Muscle of leg (tissue), 3 donors: ENCODE measurements at regions not wholly inside any gene's neighbourhood (a gene's known extent, or its start where the extent isn't known, plus 50 kb on each side); places are given as distances from the start of the nearest gene placed in this dataset.

Source experiments
- DNase-seq: peaks from one replicate; pipeline ENCODE4 v3.0.0; 2013
- H3K27ac ChIP-seq: one replicate; pipeline ENCODE4 v1.5.1; 2013; ENCODE audit warnings: mild to moderate bottlenecking, low read length, control low read depth
- H3K27me3 ChIP-seq: one replicate; pipeline ENCODE4 v1.6.1; 2013; ENCODE audit warnings: low read length; ENCODE audit not compliant: control insufficient read depth, insufficient read depth
- H3K36me3 ChIP-seq: one replicate; pipeline ENCODE4 v1.6.1; 2013; ENCODE audit warnings: low read length; ENCODE audit not compliant: control insufficient read depth, insufficient read depth
- H3K4me1 ChIP-seq: one replicate; pipeline ENCODE4 v1.6.1; 2013; ENCODE audit warnings: low read length; ENCODE audit not compliant: control insufficient read depth, insufficient read depth
- H3K4me3 ChIP-seq: one replicate; pipeline ENCODE4 v1.5.1; 2013; ENCODE audit warnings: low read length, control low read depth
- H3K9me3 ChIP-seq: replicated peaks from 2 replicates; pipeline ENCODE4 v1.6.1; 2013; ENCODE audit warnings: low read depth, low read length; ENCODE audit not compliant: control insufficient read depth
- WGBS: methylation state at CpG from one replicate; pipeline ENCODE4 v1.1.5; 2013; ENCODE audit warnings: missing lambda C conversion rate; ENCODE audit not compliant: insufficient coverage; 5-methylcytosine and 5-hydroxymethylcytosine counted together

DNA sequence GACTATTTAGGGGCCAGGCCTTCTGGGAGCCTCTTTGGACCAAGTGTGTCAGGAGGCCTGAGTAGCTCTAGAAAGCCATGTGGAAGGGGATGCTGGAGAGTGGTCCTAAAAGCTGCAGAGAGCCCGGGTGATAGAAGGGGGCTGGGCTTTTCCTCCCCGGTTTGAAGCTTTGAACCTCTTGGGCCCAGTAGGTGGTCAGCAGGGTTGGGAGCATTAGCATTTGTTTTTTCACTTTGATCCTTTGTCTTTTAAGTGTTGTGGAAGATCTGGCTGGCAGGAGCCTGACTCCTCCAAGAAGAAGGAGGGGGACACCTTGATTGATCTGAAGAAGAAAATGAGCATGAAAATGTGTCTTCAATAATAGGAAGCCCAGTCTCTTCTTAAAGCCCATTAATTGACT lies 596.6 kb downstream of the INSC start:
- DNase-seq, result no peak
- no peak overlapping the region for H3K4me3 ChIP-seq
- WGBS, result 22% methylated on average over 1 of the region's 2 CpGs
- peaks cover 33% of the 10 kb centered on the region for H3K4me1 ChIP-seq
- H3K9me3 ChIP-seq, result no peaks in the 10 kb centered on the region
- H3K36me3 ChIP-seq, result no peaks in the 10 kb centered on the region
- peak overlapping the region; percentile 78 for H3K27ac ChIP-seq
- H3K27me3 ChIP-seq, result no peaks in the 10 kb centered on the region

DNA sequence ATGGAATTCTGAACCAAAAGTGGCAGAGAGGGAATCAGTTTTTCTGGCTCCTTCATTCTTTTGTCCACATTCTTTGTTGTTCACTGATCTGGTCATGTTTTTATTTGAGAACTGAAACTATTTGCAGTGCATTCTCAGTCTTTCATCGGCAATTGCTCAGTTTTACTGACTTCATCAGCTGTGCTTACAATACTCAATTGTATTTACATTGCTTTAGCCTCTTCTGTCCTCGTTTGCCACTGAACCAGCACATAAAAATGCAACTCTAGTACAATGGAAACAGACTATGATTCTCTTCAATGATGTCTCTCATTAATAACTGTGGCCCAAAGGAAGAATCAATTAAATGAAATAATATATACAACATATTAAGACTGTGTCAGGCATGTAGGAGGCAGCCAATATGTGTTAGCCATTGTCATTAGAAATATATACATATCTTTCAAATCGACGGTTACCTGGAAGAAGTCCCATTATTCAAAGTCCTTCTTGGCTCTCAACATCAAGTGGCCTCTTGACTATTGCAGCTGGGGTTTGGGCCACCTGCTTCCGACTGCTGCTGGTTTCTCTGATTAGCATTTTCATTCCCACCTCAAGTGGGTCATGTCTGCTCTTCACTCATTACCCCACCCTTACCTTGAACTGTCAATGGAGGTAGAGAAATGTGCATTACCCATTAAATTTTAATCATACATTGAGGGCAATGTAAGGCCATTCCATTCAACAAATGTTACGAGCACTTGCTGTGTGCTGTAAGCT lies 600.1 kb downstream of the INSC start:
- no peak for DNase-seq
- no peak overlapping the region for H3K4me3 ChIP-seq
- no peaks in the 10 kb centered on the region for H3K36me3 ChIP-seq
- 61% methylated on average over 3 of the region's 6 CpGs for WGBS
- peaks cover 22% of the 10 kb centered on the region for H3K4me1 ChIP-seq
- H3K27me3 ChIP-seq, result no peaks in the 10 kb centered on the region
- no peaks in the 10 kb centered on the region for H3K9me3 ChIP-seq
- no peak overlapping the region for H3K27ac ChIP-seq

DNA sequence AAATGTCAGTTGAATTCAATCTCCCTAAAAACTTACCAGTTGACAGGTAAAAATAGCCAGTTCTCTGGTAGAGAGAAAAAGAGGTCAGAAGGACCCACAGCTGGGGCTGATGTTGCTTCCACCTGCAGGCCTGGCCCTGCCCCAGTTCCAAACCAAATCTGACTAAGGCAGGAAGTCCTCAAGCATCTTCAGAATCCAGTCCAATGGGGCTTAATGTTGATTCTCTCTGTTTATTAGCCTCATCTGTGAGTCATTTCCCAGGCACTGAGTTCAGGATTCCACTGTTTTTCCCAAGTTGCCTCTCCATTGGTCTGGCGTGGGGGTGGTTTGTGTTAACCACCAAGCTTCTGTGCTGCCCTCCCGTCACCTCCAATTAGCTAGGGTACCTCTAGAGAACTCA lies 601.8 kb downstream of the INSC start:
- Histone ChIP-seq H3K9me3 (no peaks in the 10 kb centered on the region), H3K27ac (no peak overlapping the region), H3K4me1 (peaks cover 18% of the 10 kb centered on the region), H3K27me3 (no peaks in the 10 kb centered on the region), H3K4me3 (no peak overlapping the region), H3K36me3 (no peaks in the 10 kb centered on the region)
- DNase-seq, result no peak
- no CpG with 5 or more reads among the region's 2 CpGs for WGBS

DNA sequence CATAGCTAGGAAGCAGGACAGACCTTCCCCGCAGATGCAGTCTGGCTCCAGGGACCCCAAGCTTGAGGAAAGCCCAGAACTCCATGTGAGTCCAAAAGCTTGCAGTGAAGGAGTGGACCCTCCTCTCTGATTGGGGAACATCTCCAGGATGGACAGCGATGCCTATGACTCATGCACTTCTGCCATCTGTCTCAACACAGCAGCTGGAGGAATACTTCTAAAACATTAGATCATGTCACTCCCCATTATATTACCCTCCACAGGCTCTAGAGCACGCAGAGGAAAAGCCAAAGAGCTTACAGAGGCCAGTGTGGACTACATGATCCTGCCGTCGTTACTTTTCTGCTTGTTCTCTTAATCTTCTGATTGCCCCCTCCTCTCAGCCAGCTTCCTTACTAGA lies 605.7 kb downstream of the INSC start:
- Histone ChIP-seq H3K27ac (peak overlapping the region; percentile 77), H3K9me3 (no peaks in the 10 kb centered on the region), H3K4me1 (peaks cover 21% of the 10 kb centered on the region), H3K27me3 (no peaks in the 10 kb centered on the region), H3K36me3 (no peaks in the 10 kb centered on the region), H3K4me3 (no peak overlapping the region)
- 30% methylated on average over 5 of the region's 5 CpGs for WGBS
- DNase-seq, result peak; percentile 85

DNA sequence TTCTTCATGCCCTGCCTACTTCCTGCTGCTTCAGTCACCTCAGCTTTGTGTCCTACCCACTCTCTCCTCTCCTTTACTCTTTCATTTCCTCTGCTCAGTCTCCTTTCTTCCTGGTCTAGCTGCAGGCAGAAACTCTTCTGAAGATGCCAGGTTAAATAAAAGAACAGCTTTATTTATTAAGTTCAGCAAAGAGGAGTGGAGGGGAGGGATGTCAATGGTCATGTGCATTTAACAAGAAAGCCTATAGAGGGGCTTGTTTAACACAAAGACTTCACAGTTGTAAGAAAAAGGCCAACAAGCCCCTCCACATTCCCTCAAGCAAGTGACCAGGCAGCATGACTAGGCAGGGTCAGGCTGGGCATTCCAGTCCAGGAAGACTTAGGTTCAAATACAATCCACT lies 609.2 kb downstream of the INSC start:
- DNase-seq, result no peak
- Histone ChIP-seq H3K4me1 (peaks cover 26% of the 10 kb centered on the region), H3K27me3 (no peaks in the 10 kb centered on the region), H3K4me3 (no peak overlapping the region), H3K36me3 (no peaks in the 10 kb centered on the region), H3K27ac (no peak overlapping the region), H3K9me3 (no peaks in the 10 kb centered on the region)

DNA sequence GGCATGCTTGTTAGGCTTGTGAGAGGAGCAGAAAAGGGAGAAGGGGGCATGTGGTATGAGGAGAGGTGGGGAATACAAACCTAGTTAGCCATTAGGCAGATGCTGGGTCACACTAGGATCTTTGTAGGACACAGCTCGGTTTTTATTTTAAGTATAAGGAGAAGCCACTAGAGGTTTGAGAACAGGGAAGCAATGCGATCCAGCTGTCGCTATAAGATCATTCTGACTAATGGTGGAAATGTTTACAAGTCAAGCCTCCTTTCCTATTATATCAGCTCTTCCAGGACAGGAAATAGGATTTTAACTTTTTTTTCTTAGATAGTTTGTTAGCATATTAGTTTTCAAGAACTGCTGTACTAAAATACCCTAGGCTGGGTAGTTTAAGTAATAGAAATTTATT lies 609.9 kb downstream of the INSC start:
- H3K27ac ChIP-seq, result peak overlapping the region; percentile 52
- H3K4me3 ChIP-seq, result no peak overlapping the region
- no peaks in the 10 kb centered on the region for H3K27me3 ChIP-seq
- peaks cover 26% of the 10 kb centered on the region for H3K4me1 ChIP-seq
- no peaks in the 10 kb centered on the region for H3K9me3 ChIP-seq
- WGBS, result no CpG with 5 or more reads among the region's 3 CpGs
- DNase-seq, result peak; percentile 84
- no peaks in the 10 kb centered on the region for H3K36me3 ChIP-seq

DNA sequence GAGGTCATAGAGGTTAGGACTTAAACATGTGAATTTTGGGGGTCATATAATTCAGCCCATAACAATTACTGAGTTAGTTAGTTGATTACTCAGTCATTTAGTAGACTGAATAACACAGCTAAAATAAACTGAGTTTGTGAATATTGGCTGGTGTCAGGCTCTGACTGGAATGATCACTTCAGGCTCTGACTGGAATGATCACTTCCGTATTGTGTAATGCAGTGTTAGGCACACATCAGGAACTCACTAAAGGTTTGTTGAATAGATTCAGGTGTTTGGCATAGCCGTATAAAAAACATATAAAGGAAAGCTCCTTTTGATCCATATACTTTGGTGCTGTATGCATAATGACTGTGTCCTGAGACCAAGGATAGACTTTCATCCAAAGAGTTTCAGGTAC lies 610.5 kb downstream of the INSC start:
- H3K4me3 ChIP-seq, result no peak overlapping the region
- no peaks in the 10 kb centered on the region for H3K27me3 ChIP-seq
- peaks cover 23% of the 10 kb centered on the region for H3K4me1 ChIP-seq
- H3K27ac ChIP-seq, result peak overlapping the region; percentile 52
- WGBS, result no CpG with 5 or more reads among the region's 2 CpGs
- DNase-seq, result no peak
- H3K36me3 ChIP-seq, result no peaks in the 10 kb centered on the region
- no peaks in the 10 kb centered on the region for H3K9me3 ChIP-seq

DNA sequence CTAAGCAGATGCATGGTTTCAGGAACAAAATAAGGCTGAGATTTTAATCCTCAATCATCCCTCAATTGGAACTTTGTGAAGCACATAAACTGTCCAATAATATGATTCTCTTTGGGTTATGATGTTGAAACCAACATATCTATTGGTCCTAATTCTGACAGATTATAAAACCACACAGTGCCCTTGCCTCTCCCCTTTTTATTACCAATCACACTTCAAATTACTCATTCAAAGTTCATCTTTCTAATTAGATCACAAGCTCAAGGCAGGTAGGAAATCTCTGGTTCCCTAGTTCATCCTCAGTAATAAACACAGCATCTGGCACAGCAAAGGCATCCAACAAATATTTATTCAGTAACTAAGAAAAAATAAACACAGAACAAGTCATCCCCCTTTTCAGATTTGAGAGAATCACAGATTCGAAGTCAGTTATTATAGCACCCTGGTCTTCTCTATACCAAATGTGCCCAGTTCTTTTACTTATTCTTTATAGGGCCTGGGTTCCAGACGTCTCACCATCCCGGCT lies 611.6 kb downstream of the INSC start:
- Histone ChIP-seq H3K27me3 (no peaks in the 10 kb centered on the region), H3K27ac (no peak overlapping the region), H3K9me3 (no peaks in the 10 kb centered on the region), H3K4me1 (peaks cover 28% of the 10 kb centered on the region), H3K4me3 (no peak overlapping the region), H3K36me3 (no peaks in the 10 kb centered on the region)
- no CpG with 5 or more reads among the region's 3 CpGs for WGBS
- no peak for DNase-seq

DNA sequence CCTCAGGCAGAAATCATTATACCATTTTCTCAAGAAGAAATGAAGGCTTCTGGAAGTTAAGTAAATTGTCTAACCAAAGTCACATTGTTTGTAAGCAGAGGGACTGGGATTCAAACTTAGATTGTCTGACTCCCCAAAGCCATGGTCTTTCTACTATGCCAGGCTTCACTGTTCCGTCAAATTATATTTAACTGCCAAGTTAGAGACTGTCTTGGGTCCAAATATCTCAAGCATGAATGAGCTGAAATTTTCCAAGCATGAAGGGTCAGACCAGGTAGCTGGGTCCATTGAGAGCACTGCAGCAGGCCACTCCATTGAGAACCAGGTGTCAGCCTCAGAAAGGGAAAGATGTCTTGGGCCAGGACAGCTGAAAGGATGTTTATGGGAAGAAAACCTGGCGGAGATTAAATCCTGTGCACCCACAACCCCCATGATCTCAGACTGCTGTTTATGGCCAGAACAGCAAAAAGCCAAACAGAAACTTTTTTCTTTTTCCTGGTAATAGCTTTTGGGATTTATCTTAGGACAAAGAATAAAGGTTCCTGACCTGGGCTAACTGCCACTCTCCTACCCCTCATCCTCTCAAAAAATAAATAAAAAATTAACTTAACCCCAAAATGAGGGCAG lies 612.3 kb downstream of the INSC start:
- peak; percentile 87 for DNase-seq
- WGBS, result no CpG with 5 or more reads among the region's 2 CpGs
- Histone ChIP-seq H3K27me3 (no peaks in the 10 kb centered on the region), H3K4me1 (peaks cover 30% of the 10 kb centered on the region), H3K9me3 (no peaks in the 10 kb centered on the region), H3K27ac (peak overlapping the region; percentile 4), H3K36me3 (no peaks in the 10 kb centered on the region), H3K4me3 (no peak overlapping the region)

DNA sequence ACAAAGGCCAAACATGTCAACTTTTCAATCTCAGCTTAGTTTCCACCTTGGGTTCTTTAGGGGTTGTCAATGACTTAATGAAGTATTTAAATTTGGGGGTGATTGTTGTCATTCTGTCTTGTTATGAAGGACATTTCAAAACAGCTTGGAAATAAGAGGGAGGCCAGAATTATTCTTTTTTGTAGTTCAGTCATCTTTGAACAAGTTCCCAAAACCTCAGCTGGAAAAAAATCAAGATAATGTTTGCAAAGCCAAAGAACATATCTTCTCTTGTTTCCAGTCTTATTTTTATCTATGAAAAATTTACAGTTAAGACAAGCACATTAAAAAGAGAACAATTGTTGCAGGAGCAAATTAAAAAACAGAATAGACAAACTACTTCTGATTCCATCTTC lies 612.8 kb downstream of the INSC start:
- no peaks in the 10 kb centered on the region for H3K27me3 ChIP-seq
- peaks cover 30% of the 10 kb centered on the region for H3K4me1 ChIP-seq
- peak overlapping the region; percentile 4 for H3K27ac ChIP-seq
- H3K9me3 ChIP-seq, result no peaks in the 10 kb centered on the region
- no peak overlapping the region for H3K4me3 ChIP-seq
- H3K36me3 ChIP-seq, result no peaks in the 10 kb centered on the region
- peak; percentile 85 for DNase-seq
